Activated CD4-positive, alpha-beta T cell treated with anti-CD3 and anti-CD28 coated beads, Interleukin-2, amount 10 ng/mL, durations not matched to agents 24 days and 14 days (primary cell): ENCODE measurements at regions not wholly inside any gene's neighbourhood (a gene's known extent, or its start where the extent isn't known, plus 50 kb on each side); places are given as distances from the start of the nearest gene placed in this dataset.

Source experiments
- DNase-seq: peaks from one replicate; pipeline ENCODE4 v3.0.0; 2022
- H3K27ac Mint-ChIP-seq: one replicate; pipeline ENCODE4 v1.8.0; 2022; ENCODE audit warnings: mild to moderate bottlenecking, mixed read lengths
- H3K27me3 Mint-ChIP-seq: one replicate; pipeline ENCODE4 v1.8.0; 2022; ENCODE audit warnings: mixed read lengths
- H3K36me3 Mint-ChIP-seq: one replicate; pipeline ENCODE4 v1.8.0; 2022; ENCODE audit warnings: low read depth, mild to moderate bottlenecking, mixed read lengths
- H3K4me1 Mint-ChIP-seq: one replicate; pipeline ENCODE4 v1.8.0; 2021; ENCODE audit warnings: mixed read lengths
- H3K4me3 Mint-ChIP-seq: one replicate; pipeline ENCODE4 v1.8.0; 2022; ENCODE audit warnings: mild to moderate bottlenecking, moderate library complexity, mixed read lengths
- H3K9me3 Mint-ChIP-seq: one replicate; pipeline ENCODE4 v1.8.0; 2021; ENCODE audit warnings: mixed read lengths
- intact Hi-C: fragments of 100-400 bp; cut with micrococcal nuclease; formaldehyde crosslinking; loops from one replicate; pipeline ENCODE4 v1.15.1; 2023

DNA sequence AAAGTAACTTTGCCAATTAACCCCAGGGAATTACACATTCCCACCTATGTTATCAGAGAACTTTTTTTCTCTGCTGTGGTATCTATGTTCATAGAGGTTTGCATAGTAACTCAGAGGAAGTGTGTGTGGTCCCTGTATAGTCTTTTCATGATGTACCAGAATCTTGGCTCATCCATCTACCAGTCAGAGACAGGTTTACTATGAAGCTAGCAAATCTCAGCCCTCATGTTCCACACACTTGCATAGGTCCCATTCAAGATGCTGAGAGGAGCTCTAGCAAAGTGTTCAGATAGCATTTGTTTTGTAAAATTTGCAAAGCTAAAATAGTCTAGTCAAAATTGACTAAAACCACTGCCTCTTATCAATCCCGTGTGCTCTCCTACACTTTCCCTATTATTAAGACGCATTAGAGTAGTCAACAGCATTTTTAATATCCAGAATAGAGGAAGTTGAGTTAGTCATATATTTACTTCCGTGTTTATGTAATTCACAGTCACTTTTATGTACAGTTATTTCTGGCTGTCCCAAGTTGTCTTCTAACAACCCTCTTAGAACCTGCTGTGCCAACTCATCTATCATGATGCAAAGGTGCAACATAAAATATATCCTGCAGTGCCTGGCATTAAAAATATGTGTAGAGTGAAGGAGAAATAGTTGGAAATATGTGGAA is 184.2 kb downstream of the FAM76B start:
- no peaks in the 10 kb centered on the region for H3K27me3 Mint-ChIP-seq
- no peak for DNase-seq
- H3K9me3 Mint-ChIP-seq, result peaks cover 4% of the 10 kb centered on the region
- H3K4me1 Mint-ChIP-seq, result peaks cover 14% of the 10 kb centered on the region
- no peak overlapping the region for H3K4me3 Mint-ChIP-seq
- no peaks in the 10 kb centered on the region for H3K36me3 Mint-ChIP-seq
- intact Hi-C loops, result loop anchor here (10.0 kb wide), 1 partner anchor 451 kb away; no protein-coding TSS in a partner anchor
- H3K27ac Mint-ChIP-seq, result no peak overlapping the region

DNA sequence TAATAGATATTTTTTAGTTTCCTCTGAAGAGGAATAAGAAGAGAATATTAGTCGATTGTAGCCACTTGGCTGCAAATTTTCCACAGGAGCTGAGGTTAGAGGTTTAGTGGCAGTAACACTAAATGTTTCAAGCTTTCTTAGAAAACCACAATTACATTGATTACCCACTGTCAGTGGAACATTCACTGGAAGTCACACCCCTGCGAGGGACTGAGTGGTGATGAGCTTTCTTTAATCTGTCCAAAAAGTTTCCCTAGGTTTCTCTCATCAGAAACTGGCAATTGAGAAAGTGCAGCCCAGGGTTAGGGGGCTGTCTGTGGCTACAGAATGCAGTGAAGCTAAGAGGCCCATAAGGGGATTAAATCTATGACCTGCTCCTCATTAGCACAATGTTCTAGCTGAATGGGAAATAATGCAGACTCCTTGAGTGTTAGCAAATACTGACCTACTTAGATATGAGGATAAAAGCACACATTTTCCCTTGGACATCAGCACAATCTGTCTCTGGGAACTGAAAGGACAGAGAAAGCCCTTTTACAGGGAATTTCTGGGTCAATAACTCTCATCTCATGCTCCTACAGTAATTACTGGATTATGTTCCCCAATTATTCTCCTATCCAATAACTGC is 189.5 kb downstream of the FAM76B start:
- H3K9me3 Mint-ChIP-seq, result no peaks in the 10 kb centered on the region
- peaks cover 3% of the 10 kb centered on the region for H3K36me3 Mint-ChIP-seq
- peak; percentile 66 for DNase-seq
- no peaks in the 10 kb centered on the region for H3K27me3 Mint-ChIP-seq
- H3K27ac Mint-ChIP-seq, result peak overlapping the region; percentile 35
- no peak overlapping the region for H3K4me3 Mint-ChIP-seq
- H3K4me1 Mint-ChIP-seq, result peaks cover 19% of the 10 kb centered on the region
- intact Hi-C loops, result loop anchor here (1.0 to 10.0 kb wide), 4 partner anchors 15 to 445 kb away; no protein-coding TSS in a partner anchor

DNA sequence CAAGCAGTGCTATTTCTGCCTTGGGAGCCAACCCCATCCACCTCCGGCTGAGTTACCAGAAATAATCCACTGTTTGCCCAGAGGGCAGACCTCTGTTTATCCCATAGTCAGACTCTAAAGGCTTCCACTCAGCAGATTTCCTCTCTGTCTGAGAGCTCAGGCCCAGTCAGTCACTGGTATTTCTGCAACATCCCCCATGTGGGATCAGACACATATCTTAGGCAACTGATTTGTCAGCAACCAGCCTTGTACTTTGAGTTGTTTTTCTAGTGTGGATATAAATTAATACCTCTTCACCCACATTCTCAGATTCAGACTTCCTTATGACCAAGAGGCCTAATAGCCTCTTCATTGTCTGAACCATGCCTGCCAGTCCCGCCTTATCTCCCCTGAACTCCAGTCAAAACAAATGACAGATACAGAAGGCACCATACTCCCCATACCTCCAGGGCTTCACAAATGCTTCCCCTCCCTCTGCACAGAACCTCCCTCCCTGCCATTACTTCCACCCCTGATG is 193.6 kb downstream of the FAM76B start:
- H3K4me1 Mint-ChIP-seq, result peaks cover 20% of the 10 kb centered on the region
- H3K27ac Mint-ChIP-seq, result peak overlapping the region; percentile 0
- H3K4me3 Mint-ChIP-seq, result no peak overlapping the region
- intact Hi-C loops, result no loop called here
- H3K27me3 Mint-ChIP-seq, result no peaks in the 10 kb centered on the region
- DNase-seq, result no peak
- peaks cover 3% of the 10 kb centered on the region for H3K36me3 Mint-ChIP-seq
- H3K9me3 Mint-ChIP-seq, result no peaks in the 10 kb centered on the region

DNA sequence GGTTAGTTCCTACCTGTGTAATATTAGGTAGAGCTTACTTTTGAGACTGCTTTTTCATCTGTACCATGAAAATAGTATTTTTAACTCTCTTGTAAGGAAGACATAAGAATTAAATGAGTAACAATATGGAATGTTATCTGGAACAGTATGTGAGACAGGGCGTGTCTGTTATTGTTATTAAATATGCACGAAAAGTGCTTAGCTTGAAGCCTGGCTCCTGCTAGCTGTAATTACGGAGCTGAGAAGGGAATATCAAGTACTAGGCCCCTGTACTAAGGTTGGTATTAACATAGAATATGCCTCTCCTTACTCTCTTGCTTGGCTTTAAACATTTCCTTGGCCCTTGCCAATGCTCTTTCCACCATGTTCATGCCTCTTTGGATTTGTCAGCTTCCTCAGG is 194.0 kb downstream of the FAM76B start:
- H3K9me3 Mint-ChIP-seq, result no peaks in the 10 kb centered on the region
- no peak for DNase-seq
- H3K36me3 Mint-ChIP-seq, result peaks cover 3% of the 10 kb centered on the region
- intact Hi-C loops, result no loop called here
- peaks cover 16% of the 10 kb centered on the region for H3K4me1 Mint-ChIP-seq
- H3K27me3 Mint-ChIP-seq, result no peaks in the 10 kb centered on the region
- H3K4me3 Mint-ChIP-seq, result no peak overlapping the region
- H3K27ac Mint-ChIP-seq, result no peak overlapping the region

DNA sequence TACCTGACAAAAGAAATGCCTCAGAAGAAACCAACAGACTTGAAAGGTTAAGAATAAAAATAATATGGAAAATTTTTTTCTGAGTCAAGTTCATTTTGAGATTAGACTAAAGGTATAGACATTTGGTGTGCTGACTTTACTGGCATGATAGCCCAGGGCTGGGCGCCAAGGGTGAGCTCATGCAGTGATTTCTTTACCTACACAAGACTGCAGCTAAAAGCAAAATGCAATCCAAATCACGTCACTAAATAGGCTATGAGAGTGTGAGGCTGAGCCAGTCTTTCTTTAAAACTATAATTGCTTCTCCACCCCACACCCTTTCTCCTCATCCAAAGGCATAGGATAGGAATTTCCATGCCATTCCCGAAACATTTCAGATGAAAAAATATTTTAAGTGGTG is 196.5 kb downstream of the FAM76B start:
- intact Hi-C loops, result no loop called here
- H3K9me3 Mint-ChIP-seq, result no peaks in the 10 kb centered on the region

DNA sequence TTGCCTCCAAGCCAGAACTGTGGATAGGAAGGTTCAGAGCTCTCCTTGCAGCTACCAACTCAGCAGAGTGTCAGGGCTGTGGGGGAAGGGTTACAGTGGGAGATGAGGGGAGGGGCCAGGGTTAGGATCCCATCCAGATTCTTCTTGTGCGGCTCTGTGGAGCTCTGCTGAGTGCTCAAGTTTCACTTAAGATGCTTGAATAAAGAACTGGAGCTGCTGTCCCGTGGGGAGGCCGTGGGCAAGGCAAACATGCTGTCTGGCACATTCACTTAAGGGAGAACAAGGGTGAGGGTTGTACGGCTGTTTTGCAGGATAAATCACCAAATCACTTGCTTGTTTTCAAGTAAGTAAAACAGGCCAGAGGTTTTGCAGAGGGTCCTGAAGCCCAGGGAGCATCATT is 197.1 kb downstream of the FAM76B start:
- H3K27ac Mint-ChIP-seq, result no peak overlapping the region
- peaks cover 11% of the 10 kb centered on the region for H3K4me1 Mint-ChIP-seq
- no peaks in the 10 kb centered on the region for H3K27me3 Mint-ChIP-seq
- intact Hi-C loops, result no loop called here
- DNase-seq, result no peak
- no peak overlapping the region for H3K4me3 Mint-ChIP-seq
- H3K36me3 Mint-ChIP-seq, result peaks cover 3% of the 10 kb centered on the region
- H3K9me3 Mint-ChIP-seq, result no peaks in the 10 kb centered on the region

More for the DNA sequence above, 196.5 kb downstream of the FAM76B start:
- Mint-ChIP-seq H3K4me3 (no peak overlapping the region), H3K4me1 (peaks cover 11% of the 10 kb centered on the region), H3K27ac (no peak overlapping the region), H3K36me3 (peaks cover 3% of the 10 kb centered on the region), H3K27me3 (no peaks in the 10 kb centered on the region)
- no peak for DNase-seq

DNA sequence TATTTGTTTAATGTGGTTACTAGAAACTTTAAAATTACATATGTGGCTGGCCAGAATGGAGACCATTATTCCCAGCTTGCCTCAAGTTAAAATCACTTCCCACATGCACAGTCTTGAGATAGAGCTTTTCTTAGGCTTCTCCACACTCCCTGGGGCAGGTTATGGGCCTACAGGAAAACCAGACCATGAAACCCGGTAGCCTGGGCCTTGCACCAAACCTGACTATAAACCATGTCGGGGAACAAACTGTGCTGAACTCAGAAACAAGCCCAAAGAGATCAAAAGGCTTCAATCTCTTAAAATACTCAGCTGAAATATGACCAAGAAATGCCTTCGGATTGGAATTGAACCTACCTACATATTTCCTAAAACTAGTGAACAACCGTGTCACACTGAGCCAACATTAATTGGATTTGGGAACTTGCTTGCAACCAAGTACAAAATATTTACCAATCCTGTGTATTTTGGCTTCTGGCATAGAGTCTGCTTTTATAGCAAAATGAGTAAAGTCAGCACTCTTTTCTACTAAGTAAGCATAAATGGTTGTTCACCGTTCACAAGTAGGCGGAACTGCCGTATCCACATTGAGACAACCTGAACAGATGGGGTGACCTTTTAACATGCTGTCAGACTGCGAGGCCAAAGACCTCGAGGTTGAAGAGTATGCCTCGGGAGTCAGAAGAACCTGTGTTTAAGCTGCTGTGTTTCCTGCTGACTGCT is 199.5 kb downstream of the FAM76B start:
- Mint-ChIP-seq H3K9me3 (peaks cover 2% of the 10 kb centered on the region), H3K27me3 (no peaks in the 10 kb centered on the region), H3K36me3 (no peaks in the 10 kb centered on the region), H3K4me3 (no peak overlapping the region), H3K4me1 (peaks cover 10% of the 10 kb centered on the region), H3K27ac (no peak overlapping the region)
- intact Hi-C loops, result no loop called here
- DNase-seq, result no peak

DNA sequence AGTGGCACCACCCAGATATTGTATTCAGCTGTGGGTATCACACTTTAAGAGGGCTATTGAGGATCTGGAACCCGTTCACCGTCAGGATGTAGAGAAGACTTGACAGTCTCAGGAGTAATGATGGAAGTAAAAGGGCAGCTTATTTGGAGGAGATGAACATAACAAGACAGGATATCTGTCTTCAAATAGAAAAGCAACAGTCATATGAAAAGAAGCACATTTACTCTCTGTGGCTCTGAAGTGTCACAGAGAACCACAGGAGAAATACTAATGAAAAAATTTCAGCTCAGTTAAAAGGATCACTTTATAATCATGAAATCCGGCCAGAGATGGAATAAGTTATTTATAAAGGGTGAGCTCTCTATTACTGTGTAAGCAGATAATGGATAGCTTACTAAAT is 200.8 kb downstream of the FAM76B start:
- peak overlapping the region; percentile 14 for H3K27ac Mint-ChIP-seq
- no peaks in the 10 kb centered on the region for H3K27me3 Mint-ChIP-seq
- intact Hi-C loops, result no loop called here
- DNase-seq, result no peak
- H3K36me3 Mint-ChIP-seq, result peaks cover 2% of the 10 kb centered on the region
- peaks cover 16% of the 10 kb centered on the region for H3K4me1 Mint-ChIP-seq
- H3K9me3 Mint-ChIP-seq, result peaks cover 7% of the 10 kb centered on the region
- no peak overlapping the region for H3K4me3 Mint-ChIP-seq

DNA sequence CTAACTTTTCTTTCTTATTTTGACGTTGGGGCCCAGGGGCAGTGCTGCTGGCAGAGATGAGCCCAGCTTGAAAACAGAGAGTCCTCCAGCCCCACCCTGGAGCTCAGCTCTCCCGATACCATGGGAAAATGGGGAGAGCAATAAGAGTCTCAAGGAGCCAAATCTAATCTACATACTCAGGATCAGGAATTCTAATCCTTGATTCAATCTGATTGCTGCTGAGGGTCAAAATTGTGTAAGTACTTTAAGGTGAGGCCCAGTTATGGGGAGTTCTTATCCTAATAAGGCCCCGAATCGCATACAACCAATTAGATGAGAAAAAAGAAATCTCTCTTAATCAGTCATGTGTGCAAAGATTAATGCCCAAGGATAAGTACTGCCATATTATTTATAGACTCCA is 202.9 kb downstream of the FAM76B start:
- no peak overlapping the region for H3K4me3 Mint-ChIP-seq
- no peak for DNase-seq
- no peak overlapping the region for H3K27ac Mint-ChIP-seq
- intact Hi-C loops, result no loop called here
- H3K4me1 Mint-ChIP-seq, result peaks cover 19% of the 10 kb centered on the region
- H3K36me3 Mint-ChIP-seq, result peaks cover 6% of the 10 kb centered on the region
- H3K9me3 Mint-ChIP-seq, result peaks cover 19% of the 10 kb centered on the region
- no peaks in the 10 kb centered on the region for H3K27me3 Mint-ChIP-seq

DNA sequence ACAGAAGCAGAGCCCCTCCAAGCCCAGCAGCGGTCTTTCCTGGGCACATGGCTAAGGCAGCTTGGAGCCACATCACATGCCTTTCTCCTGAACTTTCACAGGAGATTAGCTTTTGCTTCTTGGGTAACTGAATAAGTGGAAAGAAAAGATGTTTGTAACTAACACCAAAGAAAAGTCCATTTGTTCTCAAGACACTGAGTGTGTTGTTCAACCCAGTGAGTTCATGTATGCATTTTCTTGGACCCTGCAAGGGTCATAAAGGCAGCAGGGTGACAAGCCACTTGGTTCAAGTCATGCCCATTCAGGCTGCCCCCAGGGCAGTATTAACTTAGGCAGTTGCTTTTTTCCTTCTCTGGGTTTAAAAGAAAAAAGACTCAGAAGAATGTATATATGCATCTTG is 203.4 kb downstream of the FAM76B start:
- no peak overlapping the region for H3K27ac Mint-ChIP-seq
- no peak overlapping the region for H3K4me3 Mint-ChIP-seq
- H3K4me1 Mint-ChIP-seq, result peaks cover 19% of the 10 kb centered on the region
- no peaks in the 10 kb centered on the region for H3K27me3 Mint-ChIP-seq
- no peak for DNase-seq
- H3K9me3 Mint-ChIP-seq, result peaks cover 20% of the 10 kb centered on the region
- intact Hi-C loops, result no loop called here
- H3K36me3 Mint-ChIP-seq, result peaks cover 6% of the 10 kb centered on the region

DNA sequence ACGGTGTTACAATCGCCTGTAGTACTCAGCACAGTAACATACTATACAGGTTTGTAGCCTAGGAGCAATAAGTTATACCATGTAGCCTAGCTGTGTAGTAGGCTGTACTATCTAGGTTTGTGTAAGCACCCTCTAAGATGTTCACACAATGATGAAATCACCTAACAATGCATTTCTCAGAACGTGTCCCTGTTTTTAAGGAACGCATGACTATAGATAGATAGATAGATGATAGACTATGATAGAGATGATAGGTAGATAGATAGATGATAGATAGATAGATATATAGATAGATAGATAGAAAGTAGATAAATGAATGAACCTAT is 203.9 kb downstream of the FAM76B start:
- Mint-ChIP-seq H3K36me3 (peaks cover 6% of the 10 kb centered on the region), H3K27ac (no peak overlapping the region)

DNA sequence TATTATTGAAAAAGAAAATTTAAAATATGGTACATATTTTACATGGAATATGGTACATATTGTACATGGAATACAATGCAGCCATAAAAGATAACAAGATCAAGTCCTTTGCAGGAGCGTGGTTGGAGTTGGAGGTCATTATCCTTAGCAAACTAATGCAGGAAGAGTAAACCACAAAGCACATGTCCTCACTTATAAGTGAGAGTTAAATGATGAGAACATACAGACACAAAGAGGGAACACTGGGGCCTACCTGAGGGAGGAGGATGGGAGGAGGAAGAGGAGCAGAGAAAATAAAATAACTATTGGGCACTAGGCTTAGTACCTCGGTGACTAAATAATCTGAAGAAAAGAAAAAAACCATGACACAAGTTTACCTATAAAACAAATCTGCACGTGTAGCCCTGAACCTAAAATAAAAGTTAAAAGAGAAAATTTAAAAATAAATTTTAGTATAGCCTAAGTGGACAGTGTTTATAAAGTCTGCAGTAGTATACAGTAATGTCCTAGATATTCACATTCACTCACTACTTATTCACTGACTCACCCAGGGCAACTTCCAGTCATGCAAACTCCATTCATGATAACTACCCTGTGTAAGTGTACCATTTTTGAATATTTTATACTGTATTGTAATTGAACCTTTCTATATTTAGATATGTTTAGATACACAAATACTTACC is 204.4 kb downstream of the FAM76B start:
- Mint-ChIP-seq H3K4me3 (no peak overlapping the region), H3K36me3 (peaks cover 6% of the 10 kb centered on the region), H3K4me1 (peaks cover 19% of the 10 kb centered on the region), H3K27me3 (no peaks in the 10 kb centered on the region), H3K9me3 (peaks cover 26% of the 10 kb centered on the region), H3K27ac (peak overlapping the region; percentile 46)
- intact Hi-C loops, result loop anchor here (2.0 kb wide), 1 partner anchor 16 kb away; no protein-coding TSS in a partner anchor
- DNase-seq, result peak; percentile 11

More for the DNA sequence above, 203.9 kb downstream of the FAM76B start:
- peak; percentile 25 for DNase-seq
- intact Hi-C loops, result loop anchor here (2.0 kb wide), 1 partner anchor 15 kb away; no protein-coding TSS in a partner anchor
- peaks cover 24% of the 10 kb centered on the region for H3K9me3 Mint-ChIP-seq
- peaks cover 19% of the 10 kb centered on the region for H3K4me1 Mint-ChIP-seq
- no peak overlapping the region for H3K4me3 Mint-ChIP-seq
- no peaks in the 10 kb centered on the region for H3K27me3 Mint-ChIP-seq

DNA sequence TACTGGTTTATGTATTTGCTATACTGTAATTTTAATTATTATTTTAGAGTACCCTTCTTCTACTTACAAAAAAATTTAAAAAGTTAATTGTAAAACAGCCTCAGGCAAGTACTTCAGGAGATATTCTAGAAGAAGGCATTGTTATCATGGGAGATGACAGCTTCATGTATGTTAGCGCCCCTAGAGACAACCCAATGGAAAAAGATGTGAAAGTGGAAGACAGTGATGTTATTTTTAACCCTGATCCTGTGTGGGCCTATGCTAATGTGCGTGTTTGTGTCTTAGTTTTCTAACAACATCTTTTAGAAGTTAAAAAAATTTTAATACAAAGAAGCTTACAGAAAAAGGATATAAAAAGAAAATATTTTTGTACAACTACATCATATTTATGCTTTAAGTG is 205.0 kb downstream of the FAM76B start:
- H3K27me3 Mint-ChIP-seq, result no peaks in the 10 kb centered on the region
- H3K36me3 Mint-ChIP-seq, result peaks cover 7% of the 10 kb centered on the region
- no peak overlapping the region for H3K27ac Mint-ChIP-seq
- intact Hi-C loops, result loop anchor here (1.0 to 5.0 kb wide), 4 partner anchors 16 to 98 kb away; no protein-coding TSS in a partner anchor
- peak; percentile 32 for DNase-seq
- no peak overlapping the region for H3K4me3 Mint-ChIP-seq
- H3K4me1 Mint-ChIP-seq, result peaks cover 20% of the 10 kb centered on the region
- peaks cover 28% of the 10 kb centered on the region for H3K9me3 Mint-ChIP-seq
